ENCODE measurements at regions not wholly inside any gene's neighbourhood (a gene's known extent, or its start where the extent isn't known, plus 50 kb on each side); places are given as distances from the start of the nearest gene placed in this dataset.

- no peak for DNase-seq (ENCODE audit: low read depth, low spot score)
- no peak overlapping the region for H3K4me3 ChIP-seq (replicated peaks in 1 of 2; ENCODE audit: low read depth in 1 of 2, low read length in 2 of 2)
- POLR2A ChIA-PET = no interaction called here
- H3K9ac ChIP-seq (ENCODE audit: low read length) = no peak overlapping the region
- no peaks in the 10 kb centered on the region for H3K27me3 ChIP-seq (ENCODE audit: insufficient read depth, low read length)
- intact Hi-C loops (cut with micrococcal nuclease) = no loop called here
- no peak for ATAC-seq
- no peak overlapping the region for H3K4me2 ChIP-seq (ENCODE audit: low read length)
- no peaks in the 10 kb centered on the region for H3K9me2 ChIP-seq (ENCODE audit: insufficient read depth)
- no peak overlapping the region for H3K27ac ChIP-seq (ENCODE audit: low read depth, low read length)
- no peaks in the 10 kb centered on the region for H3K9me3 ChIP-seq (ENCODE audit: control insufficient read depth in 1 of 2, insufficient read depth in 1 of 2, low read depth in 1 of 2, low read length in 2 of 2)
- H3K79me2 ChIP-seq (ENCODE audit: insufficient read depth, low read length) = no peaks in the 10 kb centered on the region
- H3K4me1 ChIP-seq (ENCODE audit: control insufficient read depth in 1 of 2, insufficient read depth in 2 of 2, low read length in 2 of 2) = no peaks in the 10 kb centered on the region
- TF ChIP-seq ZNF274 (IDR thresholded peaks at IDR 0.05; ENCODE audit: low read depth, low read length) (no peak), CBX3 (IDR thresholded peaks at IDR 0.05; ENCODE audit: low read depth) (no peak), REST (IDR thresholded peaks at IDR 0.05; ENCODE audit: low read depth) (no peak), ATF3 (IDR thresholded peaks at IDR 0.05) (no peak)
- no peaks in the 10 kb centered on the region for H4K20me1 ChIP-seq (ENCODE audit: insufficient read depth)
- RAD21 ChIA-PET (ENCODE audit: low non-redundant PET in 1 of 2, low total read pairs in 2 of 2, uncharacterized antibody in 2 of 2, unreplicated experiment in 2 of 2) = no interaction called here
- CTCF ChIA-PET = no interaction called here
- no peaks in the 10 kb centered on the region for H3K36me3 ChIP-seq (ENCODE audit: control insufficient read depth in 1 of 2, insufficient read depth in 2 of 2, low read length in 2 of 2)
- H2AFZ ChIP-seq (ENCODE audit: low read depth, low read length, poor library complexity, severe bottlenecking) = no peak overlapping the region
- no TSS peak for BruUV-seq (replicated peaks)
Measured at GRCh38 chr17:20929334-20929733, 113.5 kb downstream of the USP22 start.

- no peak overlapping the region for H2AFZ ChIP-seq (ENCODE audit: low read depth, low read length, poor library complexity, severe bottlenecking)
- no peaks in the 10 kb centered on the region for H3K79me2 ChIP-seq (ENCODE audit: insufficient read depth, low read length)
- BruUV-seq (replicated peaks) = no TSS peak
- ChIA-PET RAD21 (ENCODE audit: low non-redundant PET in 1 of 2, low total read pairs in 2 of 2, uncharacterized antibody in 2 of 2, unreplicated experiment in 2 of 2) (no interaction called here), CTCF (no interaction called here), POLR2A (no interaction called here)
- H3K9ac ChIP-seq (ENCODE audit: low read length) = no peak overlapping the region
- H4K20me1 ChIP-seq (ENCODE audit: insufficient read depth) = no peaks in the 10 kb centered on the region
- no peak overlapping the region for H3K4me2 ChIP-seq (ENCODE audit: low read length)
- H3K36me3 ChIP-seq (ENCODE audit: control insufficient read depth in 1 of 2, insufficient read depth in 2 of 2, low read length in 2 of 2) = no peaks in the 10 kb centered on the region
- DNase-seq (ENCODE audit: low read depth, low spot score) = no peak
- H3K27me3 ChIP-seq (ENCODE audit: insufficient read depth, low read length) = no peaks in the 10 kb centered on the region
- H3K9me3 ChIP-seq (ENCODE audit: control insufficient read depth in 1 of 2, insufficient read depth in 1 of 2, low read depth in 1 of 2, low read length in 2 of 2) = no peaks in the 10 kb centered on the region
- no peak for ATAC-seq
- no peak overlapping the region for H3K4me3 ChIP-seq (replicated peaks in 1 of 2; ENCODE audit: low read depth in 1 of 2, low read length in 2 of 2)
- intact Hi-C loops (cut with micrococcal nuclease) = no loop called here
- peaks cover 3% of the 10 kb centered on the region in 2 experiments; a peak in 3 of 4 replicates for H3K4me1 ChIP-seq (ENCODE audit: control insufficient read depth in 1 of 2, insufficient read depth in 2 of 2, low read length in 2 of 2)
- H3K9me2 ChIP-seq (ENCODE audit: insufficient read depth) = no peaks in the 10 kb centered on the region
- H3K27ac ChIP-seq (ENCODE audit: low read depth, low read length) = no peak overlapping the region
- TF ChIP-seq MAX (IDR thresholded peaks at IDR 0.05) (no peak), ZNF274 (IDR thresholded peaks at IDR 0.05; ENCODE audit: low read depth, low read length) (no peak), POLR2AphosphoS5 (IDR thresholded peaks at IDR 0.05; ENCODE audit: low read depth, low read length) (no peak), JUND (IDR thresholded peaks at IDR 0.05) (no peak), EGR1 (IDR thresholded peaks at IDR 0.05; ENCODE audit: low read depth) (no peak), ATF3 (IDR thresholded peaks at IDR 0.05) (no peak), SIN3A (IDR thresholded peaks at IDR 0.05; ENCODE audit: low read depth) (no peak), SP1 (IDR thresholded peaks at IDR 0.05; ENCODE audit: low read depth) (no peak), POLR2A (IDR thresholded peaks at IDR 0.05; ENCODE audit: borderline replicate concordance, extremely low read depth, insufficient read depth, insufficient read length) (no peak), RAD21 (IDR thresholded peaks at IDR 0.05; ENCODE audit: low read depth) (no peak), ZFX (IDR thresholded peaks at IDR 0.05) (no peak), ZBTB33 (IDR thresholded peaks at IDR 0.05; ENCODE audit: extremely low read depth, insufficient replicate concordance, low read length) (no peak)
Measured at GRCh38 chr17:20930081-20930760, 112.6 kb downstream of the USP22 start.

All from HCT116 (cell line).